ENCODE measurements at regions not wholly inside any gene's neighbourhood (a gene's known extent, or its start where the extent isn't known, plus 50 kb on each side); places are given as distances from the start of the nearest gene placed in this dataset.

DNA sequence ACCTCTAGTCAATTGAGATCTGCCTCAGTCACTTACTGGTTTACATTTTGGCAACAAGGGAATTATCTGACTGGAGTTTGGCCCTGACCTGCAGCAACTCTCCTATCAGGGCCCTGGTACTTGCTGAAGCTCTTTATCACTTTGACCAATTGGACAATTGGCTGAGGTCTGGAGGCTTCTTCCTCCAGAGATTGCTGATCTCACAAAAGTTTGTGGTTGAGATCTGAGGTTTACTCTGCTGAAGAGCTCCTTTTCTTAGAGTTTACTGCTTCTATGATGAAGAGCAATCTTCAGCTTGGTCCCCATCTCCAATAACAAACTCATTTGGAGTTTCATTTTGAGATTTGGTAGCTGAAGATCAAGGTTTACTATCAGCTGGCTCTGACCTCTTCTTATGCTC, 276.9 kb upstream of the SGCG start:
- TF ChIP-seq POLR2A (IDR thresholded peaks at IDR 0.05) (no peak), CTCF (IDR thresholded peaks at IDR 0.05) (no peak), POLR2AphosphoS5 (IDR thresholded peaks at IDR 0.05) (no peak)
